ENCODE measurements at regions not wholly inside any gene's neighbourhood (a gene's known extent, or its start where the extent isn't known, plus 50 kb on each side); places are given as distances from the start of the nearest gene placed in this dataset.

DNA sequence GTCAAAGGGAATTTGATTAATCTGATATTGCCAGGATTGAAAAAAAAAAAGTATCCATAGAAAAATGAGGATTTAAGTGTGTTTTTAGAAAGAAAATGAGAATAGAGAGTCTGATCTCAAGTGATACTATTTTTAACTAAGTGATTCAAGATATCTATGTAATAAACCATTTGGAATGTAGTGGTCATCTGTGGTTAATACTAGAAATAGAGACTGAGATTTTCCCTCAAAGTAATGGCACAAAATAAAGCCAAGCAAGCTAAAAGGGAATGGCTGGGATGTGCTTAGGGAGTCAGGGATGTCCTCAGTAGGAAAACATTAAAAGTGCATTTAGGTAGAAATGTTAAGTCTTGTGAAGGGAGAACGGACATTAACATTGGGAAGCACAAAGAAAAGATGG lies 90.6 kb downstream of the FBXO4 start:
- Mint-ChIP-seq H3K36me3 (ENCODE audit: low read depth) (no peaks in the 10 kb centered on the region), H3K9me3 (ENCODE audit: low read depth) (no peaks in the 10 kb centered on the region), H3K4me1 (ENCODE audit: low read depth) (peaks cover 7% of the 10 kb centered on the region), H3K27ac (ENCODE audit: unreplicated experiment) (no peak overlapping the region), H3K4me3 (ENCODE audit: unreplicated experiment) (no peak overlapping the region), H3K27me3 (ENCODE audit: low read depth) (peaks cover 11% of the 10 kb centered on the region)
- TF ChIP-seq, protein P1, sequence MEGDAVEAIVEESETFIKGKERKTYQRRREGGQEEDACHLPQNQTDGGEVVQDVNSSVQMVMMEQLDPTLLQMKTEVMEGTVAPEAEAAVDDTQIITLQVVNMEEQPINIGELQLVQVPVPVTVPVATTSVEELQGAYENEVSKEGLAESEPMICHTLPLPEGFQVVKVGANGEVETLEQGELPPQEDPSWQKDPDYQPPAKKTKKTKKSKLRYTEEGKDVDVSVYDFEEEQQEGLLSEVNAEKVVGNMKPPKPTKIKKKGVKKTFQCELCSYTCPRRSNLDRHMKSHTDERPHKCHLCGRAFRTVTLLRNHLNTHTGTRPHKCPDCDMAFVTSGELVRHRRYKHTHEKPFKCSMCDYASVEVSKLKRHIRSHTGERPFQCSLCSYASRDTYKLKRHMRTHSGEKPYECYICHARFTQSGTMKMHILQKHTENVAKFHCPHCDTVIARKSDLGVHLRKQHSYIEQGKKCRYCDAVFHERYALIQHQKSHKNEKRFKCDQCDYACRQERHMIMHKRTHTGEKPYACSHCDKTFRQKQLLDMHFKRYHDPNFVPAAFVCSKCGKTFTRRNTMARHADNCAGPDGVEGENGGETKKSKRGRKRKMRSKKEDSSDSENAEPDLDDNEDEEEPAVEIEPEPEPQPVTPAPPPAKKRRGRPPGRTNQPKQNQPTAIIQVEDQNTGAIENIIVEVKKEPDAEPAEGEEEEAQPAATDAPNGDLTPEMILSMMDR (IDR thresholded peaks at IDR 0.05) = no peak
- no peak for DNase-seq (ENCODE audit: low spot score)

DNA sequence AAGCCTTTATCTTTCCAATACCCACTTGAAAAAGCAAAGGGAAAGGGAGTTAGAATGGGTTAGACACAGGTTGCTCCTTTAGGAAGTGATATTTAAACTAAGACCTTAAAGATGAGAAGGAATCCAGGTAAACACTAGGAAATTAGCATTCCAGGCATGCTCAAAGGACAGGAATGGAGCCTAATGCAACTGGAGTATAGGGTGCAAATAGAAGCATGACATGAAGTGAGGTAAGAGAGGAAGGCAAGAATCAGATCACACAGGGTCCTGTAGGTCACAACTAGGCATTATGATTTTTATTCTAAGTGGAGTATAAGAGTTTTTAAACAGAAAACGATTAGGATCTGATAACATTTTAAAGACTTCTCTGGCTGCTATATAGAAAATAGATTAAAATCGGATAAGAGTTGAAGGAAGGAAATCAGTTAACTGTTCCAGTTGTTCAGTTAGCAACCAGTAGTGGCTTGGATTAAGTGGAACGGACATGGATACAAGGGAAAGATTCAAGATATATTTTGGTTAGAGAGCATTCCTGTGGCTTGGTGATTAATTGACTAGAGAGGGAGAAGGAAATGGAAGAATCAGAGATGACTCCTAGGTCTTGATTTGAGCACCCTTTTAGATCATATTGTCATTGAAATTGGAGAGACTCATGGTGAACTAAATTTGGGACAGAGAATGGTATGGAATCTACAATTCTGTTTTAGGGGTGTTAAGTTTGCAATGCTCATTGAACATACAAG lies 95.9 kb downstream of the FBXO4 start:
- peaks cover 14% of the 10 kb centered on the region for H3K9me3 Mint-ChIP-seq (ENCODE audit: low read depth)
- no peak for DNase-seq (ENCODE audit: low spot score)
- H3K4me3 Mint-ChIP-seq (ENCODE audit: unreplicated experiment) = no peak overlapping the region
- H3K27me3 Mint-ChIP-seq (ENCODE audit: low read depth) = peaks cover 17% of the 10 kb centered on the region
- TF ChIP-seq, protein P1 (IDR thresholded peaks at IDR 0.05) = no peak
- H3K27ac Mint-ChIP-seq (ENCODE audit: unreplicated experiment) = no peak overlapping the region
- no peaks in the 10 kb centered on the region for H3K4me1 Mint-ChIP-seq (ENCODE audit: low read depth)
- H3K36me3 Mint-ChIP-seq (ENCODE audit: low read depth) = no peaks in the 10 kb centered on the region

DNA sequence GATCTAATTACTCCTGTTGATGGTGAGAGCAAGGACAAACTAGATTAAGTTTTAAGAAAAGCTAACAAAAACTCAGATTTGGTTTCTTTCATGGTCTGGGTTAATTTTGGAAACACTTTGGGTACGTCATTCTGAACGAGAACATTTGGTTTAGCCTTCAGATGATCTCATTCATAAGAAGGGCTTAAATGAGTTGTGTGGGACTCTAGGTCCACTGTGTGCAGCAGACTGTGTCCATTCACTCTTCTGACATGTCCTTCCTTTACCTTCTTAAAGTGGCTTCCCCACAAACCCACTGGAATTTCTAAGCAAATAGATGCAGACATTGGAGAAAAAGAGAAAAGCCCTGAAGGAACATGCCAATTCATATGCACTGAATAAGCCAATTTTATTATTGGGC lies 96.8 kb downstream of the FBXO4 start:
- H3K9me3 Mint-ChIP-seq (ENCODE audit: low read depth) = peaks cover 15% of the 10 kb centered on the region
- TF ChIP-seq, protein P1 (IDR thresholded peaks at IDR 0.05) = no peak
- no peak overlapping the region for H3K27ac Mint-ChIP-seq (ENCODE audit: unreplicated experiment)
- DNase-seq (ENCODE audit: low spot score) = no peak
- H3K36me3 Mint-ChIP-seq (ENCODE audit: low read depth) = no peaks in the 10 kb centered on the region
- H3K27me3 Mint-ChIP-seq (ENCODE audit: low read depth) = peaks cover 20% of the 10 kb centered on the region
- H3K4me3 Mint-ChIP-seq (ENCODE audit: unreplicated experiment) = no peak overlapping the region
- H3K4me1 Mint-ChIP-seq (ENCODE audit: low read depth) = no peaks in the 10 kb centered on the region

DNA sequence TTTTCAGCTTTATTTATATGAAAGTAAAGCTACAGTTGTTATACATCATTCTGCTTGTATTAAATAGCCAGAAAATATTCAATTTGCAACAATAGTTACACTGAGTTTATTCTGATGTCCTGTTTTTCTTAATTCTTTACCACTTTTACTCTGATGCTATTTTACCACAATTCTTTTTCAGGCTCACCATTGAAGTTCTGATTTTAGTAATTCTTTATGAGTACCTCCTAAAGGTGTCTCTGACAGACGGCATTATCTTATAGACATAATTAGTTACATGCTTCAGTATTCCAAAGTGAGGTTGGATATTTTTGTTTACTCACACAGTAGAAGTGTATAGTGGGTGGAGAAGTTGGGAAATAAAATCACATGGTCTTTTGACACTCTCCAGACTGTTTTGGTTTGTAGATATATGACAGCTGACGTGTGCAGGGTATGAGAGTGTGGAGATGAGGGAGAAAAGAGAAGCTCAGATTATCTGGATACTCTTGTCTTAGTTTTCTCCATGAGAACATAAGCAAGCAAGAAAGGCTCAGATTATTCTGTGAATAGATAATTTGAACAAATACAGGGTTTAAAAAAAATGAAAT lies 97.4 kb downstream of the FBXO4 start:
- Mint-ChIP-seq H3K9me3 (ENCODE audit: low read depth) (peaks cover 21% of the 10 kb centered on the region), H3K27me3 (ENCODE audit: low read depth) (peaks cover 20% of the 10 kb centered on the region), H3K4me3 (ENCODE audit: unreplicated experiment) (no peak overlapping the region), H3K36me3 (ENCODE audit: low read depth) (no peaks in the 10 kb centered on the region), H3K4me1 (ENCODE audit: low read depth) (no peaks in the 10 kb centered on the region), H3K27ac (ENCODE audit: unreplicated experiment) (no peak overlapping the region)
- no peak for DNase-seq (ENCODE audit: low spot score)
- TF ChIP-seq, protein P1 (IDR thresholded peaks at IDR 0.05) = no peak

DNA sequence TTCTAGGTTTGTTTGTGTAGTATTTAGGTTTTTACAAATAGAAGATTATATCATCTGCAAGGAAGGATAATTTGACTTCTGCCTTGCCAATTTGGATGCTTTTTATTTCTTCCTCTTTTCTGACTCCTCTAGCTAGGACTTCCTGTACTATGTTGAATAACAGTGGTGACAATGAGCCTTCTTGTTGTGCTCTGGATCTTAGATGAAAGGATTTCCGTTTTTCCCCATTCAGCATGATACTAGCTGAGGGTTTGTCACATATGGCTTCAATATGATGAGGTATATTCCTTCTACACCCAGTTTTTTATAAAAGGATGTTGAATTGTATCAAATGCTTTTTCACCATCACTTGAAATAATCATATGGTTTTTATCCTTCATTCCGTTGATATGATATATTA lies 101.4 kb downstream of the FBXO4 start:
- DNase-seq (ENCODE audit: low spot score) = no peak
- TF ChIP-seq, protein P1 (IDR thresholded peaks at IDR 0.05) = no peak
- Mint-ChIP-seq H3K36me3 (ENCODE audit: low read depth) (no peaks in the 10 kb centered on the region), H3K27ac (ENCODE audit: unreplicated experiment) (no peak overlapping the region), H3K9me3 (ENCODE audit: low read depth) (peaks cover 22% of the 10 kb centered on the region), H3K4me3 (ENCODE audit: unreplicated experiment) (no peak overlapping the region), H3K27me3 (ENCODE audit: low read depth) (peaks cover 13% of the 10 kb centered on the region), H3K4me1 (ENCODE audit: low read depth) (no peaks in the 10 kb centered on the region)

Data from chondrocyte (in vitro differentiated cells).